SK-N-SH (cell line): ENCODE measurements at regions not wholly inside any gene's neighbourhood (a gene's known extent, or its start where the extent isn't known, plus 50 kb on each side); places are given as distances from the start of the nearest gene placed in this dataset.
A peak's percentile ranks its signal among the peaks of the same experiment; 100 is the strongest.

Source experiments
- CTCF ChIA-PET: fragments of 300-600, 350-600 bp; formaldehyde crosslinking; extraction: SDS; loops from one replicate; lab custom pipeline; 2021; lab: Yijun Ruan, JAX
- POLR2A ChIA-PET: fragments of 350-600 bp; sonication (Branson Sonifier 250); formaldehyde crosslinking; extraction: SDS; loops from one replicate; lab custom pipeline; 2020; ENCODE audit warnings: antibody characterized with exemption, inconsistent platforms; lab: Yijun Ruan, JAX
- DNase-seq: peaks from one replicate; pipeline ENCODE4 v3.0.0; 2012
- H2AFZ ChIP-seq: fragments of 200-600 bp; sonication (generic); 2 replicates; pipeline ENCODE4 v1.8.1; 2016; ENCODE audit warnings: antibody characterized with exemption, mild to moderate bottlenecking, low read depth
- H3F3A ChIP-seq: fragments of 200-600 bp; sonication (generic); replicated peaks from 2 replicates; pipeline ENCODE3; 2016; ENCODE audit warnings: antibody characterized with exemption, mild to moderate bottlenecking; ENCODE audit not compliant: insufficient read depth
- H3K27ac ChIP-seq, 2 experiments: fragments of 200-500 bp in 1 of 2; fragments of 200-600 bp in 1 of 2; sonication (Bioruptor generic) in 1 of 2; sonication (generic), shearing (Covaris generic) in 1 of 2; 2 replicates each; pipeline versions ENCODE4 v1.5.1 to v1.6.1; 2014 to 2016; ENCODE audit warnings: low read depth in 2 of 2, inconsistent platforms in 1 of 2, low read length in 1 of 2, mild to moderate bottlenecking in 1 of 2, mixed read lengths in 1 of 2
- H3K27me3 ChIP-seq: fragments of 200-600 bp; sonication (generic), shearing (Covaris generic); 2 replicates; pipeline ENCODE4 v1.6.1; 2016; ENCODE audit warnings: mixed run types; ENCODE audit not compliant: insufficient read depth
- H3K36me3 ChIP-seq, 2 experiments: fragments of 200-500 bp in 1 of 2; fragments of 200-600 bp in 1 of 2; sonication (Bioruptor generic) in 1 of 2; sonication (generic) in 1 of 2; replicated peaks in 1 of 2; 2 replicates each; pipeline versions ENCODE3 to v1.5.1; 2014 to 2016; ENCODE audit warnings: low read length in 1 of 2, mild to moderate bottlenecking in 1 of 2; ENCODE audit not compliant: insufficient read depth in 2 of 2, control insufficient read depth in 1 of 2
- H3K4me1 ChIP-seq, 2 experiments: fragments of 200-500 bp in 1 of 2; fragments of 200-600 bp in 1 of 2; sonication (Bioruptor generic) in 1 of 2; sonication (generic), shearing (Covaris generic) in 1 of 2; 2 replicates each; pipeline versions ENCODE4 v1.5.1 to v1.6.1; 2014 to 2016; ENCODE audit warnings: low read depth in 1 of 2, low read length in 1 of 2, mixed run types in 1 of 2; ENCODE audit not compliant: insufficient read depth in 2 of 2, control insufficient read depth in 1 of 2
- H3K4me2 ChIP-seq: fragments of 200-600 bp; sonication (generic), shearing (Covaris generic); 2 replicates; pipeline ENCODE4 v1.6.1; 2017; ENCODE audit warnings: mixed run types
- H3K4me3 ChIP-seq, 2 experiments: fragments of 200-500 bp in 1 of 2; fragments of 200-600 bp in 1 of 2; sonication (Bioruptor generic) in 1 of 2; sonication (generic), shearing (Covaris generic) in 1 of 2; 2 replicates each; pipeline versions ENCODE4 v1.5.1 to v1.8.1; 2014 to 2016; ENCODE audit warnings: low read depth in 2 of 2, inconsistent platforms in 1 of 2, low read length in 1 of 2, mild to moderate bottlenecking in 1 of 2, mixed read lengths in 1 of 2, moderate library complexity in 1 of 2
- H3K79me2 ChIP-seq: fragments of 200-600 bp; sonication (generic); 2 replicates; pipeline ENCODE4 v1.8.1; 2017; ENCODE audit warnings: mild to moderate bottlenecking; ENCODE audit not compliant: insufficient read depth
- H3K9ac ChIP-seq: fragments of 200-600 bp; sonication (generic); 2 replicates; pipeline ENCODE4 v1.6.1; 2017; ENCODE audit warnings: mixed run types
- H3K9me2 ChIP-seq: fragments of 200-600 bp; sonication (generic); 2 replicates; pipeline ENCODE4 v1.6.1; 2017; ENCODE audit warnings: mixed run types
- H3K9me3 ChIP-seq: fragments of 200-600 bp; sonication (generic); 2 replicates; pipeline ENCODE4 v1.6.1; 2017; ENCODE audit warnings: mixed run types, mild to moderate bottlenecking, moderate library complexity
- H4K20me1 ChIP-seq: fragments of 200-600 bp; sonication (generic); 2 replicates; pipeline ENCODE4 v1.6.1; 2017; ENCODE audit warnings: mild to moderate bottlenecking, mixed run types; ENCODE audit not compliant: insufficient read depth
- EP300 ChIP-seq, 2 experiments: IDR thresholded peaks; 2 replicates each; pipeline versions ENCODE4 v1.4.0 to v1.6.1; 2012; ENCODE audit warnings: borderline replicate concordance in 1 of 2, low read depth in 1 of 2, low read length in 1 of 2
- EZH2phosphoT487 ChIP-seq: fragments of 200-600 bp; sonication (generic); IDR thresholded peaks from 2 replicates; pipeline ENCODE4 v1.6.1; 2017; ENCODE audit warnings: low read depth, mixed run types, mild to moderate bottlenecking, antibody characterized with exemption, moderate library complexity, borderline replicate concordance
- GABPA ChIP-seq: IDR thresholded peaks from 2 replicates; pipeline ENCODE4 v1.4.0; 2012; ENCODE audit warnings: low read depth, mild to moderate bottlenecking
- MEF2A ChIP-seq: IDR thresholded peaks from 2 replicates; pipeline ENCODE4 v1.4.0; 2012; ENCODE audit warnings: low read depth, borderline replicate concordance
- MXI1 ChIP-seq: IDR thresholded peaks from 2 replicates; pipeline ENCODE4 v1.6.1; 2012; ENCODE audit warnings: mild to moderate bottlenecking, low read depth, low read length, improper control_type of control experiment
- NRF1 ChIP-seq: IDR thresholded peaks from 2 replicates; pipeline ENCODE4 v1.6.1; 2012; ENCODE audit warnings: low read depth, mild to moderate bottlenecking, low read length
- RCOR1 ChIP-seq: fragments of 150-350 bp; IDR thresholded peaks from 2 replicates; pipeline ENCODE4 v1.6.1; 2017; ENCODE audit warnings: antibody characterized with exemption, low read length
- RFX5 ChIP-seq: IDR thresholded peaks from 2 replicates; pipeline ENCODE4 v1.6.1; 2012; ENCODE audit warnings: mild to moderate bottlenecking, improper control_type of control experiment, low read length
- TCF12 ChIP-seq: IDR thresholded peaks from 2 replicates; pipeline ENCODE4 v1.4.0; 2012
- WGBS: methylation state at CpG from one replicate; pipeline ENCODE4 v1.1.6; 2017; ENCODE audit warnings: low lambda C conversion rate; 5-methylcytosine and 5-hydroxymethylcytosine counted together
- TF ChIP-seq, protein P1 (sequence below): IDR thresholded peaks from 2 replicates; pipeline ENCODE4 v1.4.0; 2012; ENCODE audit warnings: low read depth, borderline replicate concordance
- TF ChIP-seq, protein P2 (sequence below): fragments of 150-350 bp; IDR thresholded peaks from 2 replicates; pipeline ENCODE4 v1.6.1; 2016; ENCODE audit warnings: mild to moderate bottlenecking, low read depth, low read length
- TF ChIP-seq, protein P3 (sequence below): IDR thresholded peaks from 2 replicates; pipeline ENCODE4; 2012
- TF ChIP-seq, protein P4 (sequence below): IDR thresholded peaks from 2 replicates; pipeline ENCODE4 v1.6.1; 2012; ENCODE audit warnings: mild to moderate bottlenecking, low read depth, low read length, moderate library complexity
- TF ChIP-seq, protein P5 (sequence below): fragments of 200-600 bp; sonication (generic); IDR thresholded peaks from 2 replicates; pipeline ENCODE4 v1.6.1; 2017; ENCODE audit warnings: antibody characterized with exemption, mild to moderate bottlenecking, moderate library complexity

DNA sequence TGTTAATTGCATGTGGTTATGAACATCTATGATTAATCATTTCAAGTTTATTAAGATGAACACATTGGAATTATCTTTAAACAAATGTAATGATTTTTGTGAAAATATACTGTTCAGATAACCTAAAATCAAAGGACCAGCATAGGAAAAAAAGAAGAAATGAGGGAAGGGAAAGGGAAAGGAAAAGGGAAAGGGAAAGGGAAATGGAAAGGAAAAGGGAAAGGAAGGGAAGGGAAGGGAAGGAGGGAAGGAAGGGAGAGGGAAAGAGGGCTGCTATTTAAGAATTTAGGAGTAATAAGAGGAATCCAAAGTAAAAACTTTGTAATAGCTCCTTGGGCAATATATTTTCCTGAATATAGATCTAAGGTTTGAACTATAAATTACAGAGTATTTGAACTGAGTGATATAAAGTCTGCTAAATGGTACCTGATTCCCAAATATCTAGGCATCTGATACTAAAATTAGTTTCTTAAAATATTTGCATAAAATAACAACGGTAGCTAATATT is 726.3 kb downstream of the EPHA4 start:
- Histone ChIP-seq H3K4me2 (no peak overlapping the region), H3K4me3 (no peak overlapping the region), H3K36me3 (no peaks in the 10 kb centered on the region), H3K9me3 (no peaks in the 10 kb centered on the region), H3K4me1 (no peaks in the 10 kb centered on the region), H3K27ac (no peak overlapping the region), H3K9me2 (no peaks in the 10 kb centered on the region), H3K9ac (no peak overlapping the region), H2AFZ (no peak overlapping the region), H4K20me1 (no peaks in the 10 kb centered on the region), H3K27me3 (no peaks in the 10 kb centered on the region), H3F3A (peaks cover 10% of the 10 kb centered on the region), H3K79me2 (no peaks in the 10 kb centered on the region)
- 9% methylated on average over 1 of the region's 1 CpG for WGBS
- CTCF ChIA-PET = no interaction called here
- POLR2A ChIA-PET = no interaction called here
- DNase-seq = no peak
- TF ChIP-seq, protein P1, sequence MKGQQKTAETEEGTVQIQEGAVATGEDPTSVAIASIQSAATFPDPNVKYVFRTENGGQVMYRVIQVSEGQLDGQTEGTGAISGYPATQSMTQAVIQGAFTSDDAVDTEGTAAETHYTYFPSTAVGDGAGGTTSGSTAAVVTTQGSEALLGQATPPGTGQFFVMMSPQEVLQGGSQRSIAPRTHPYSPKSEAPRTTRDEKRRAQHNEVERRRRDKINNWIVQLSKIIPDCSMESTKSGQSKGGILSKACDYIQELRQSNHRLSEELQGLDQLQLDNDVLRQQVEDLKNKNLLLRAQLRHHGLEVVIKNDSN = no peak
- TF ChIP-seq MXI1 = no peak
- TF ChIP-seq RCOR1 = no peak

DNA sequence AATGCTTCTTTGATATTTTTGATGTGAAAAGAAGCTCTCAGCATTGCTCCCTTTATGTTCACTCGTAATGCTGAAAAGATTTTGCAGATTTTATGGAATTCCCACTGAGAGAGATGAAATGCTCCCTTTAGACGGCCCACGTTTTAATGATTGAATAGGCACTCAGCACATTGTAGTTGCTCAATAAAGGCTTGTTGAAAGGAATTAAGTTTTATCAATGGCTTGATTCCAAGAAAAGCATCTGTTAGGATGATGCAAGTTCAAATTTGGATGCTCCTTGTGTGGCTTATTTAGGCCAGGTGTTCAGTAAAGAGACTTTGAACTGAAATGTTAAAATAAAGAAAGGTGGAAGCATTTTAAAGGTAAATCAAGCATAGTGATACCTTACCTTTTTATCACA is 725.1 kb downstream of the EPHA4 start:
- no peak for TF ChIP-seq TCF12
- TF ChIP-seq, protein P2, sequence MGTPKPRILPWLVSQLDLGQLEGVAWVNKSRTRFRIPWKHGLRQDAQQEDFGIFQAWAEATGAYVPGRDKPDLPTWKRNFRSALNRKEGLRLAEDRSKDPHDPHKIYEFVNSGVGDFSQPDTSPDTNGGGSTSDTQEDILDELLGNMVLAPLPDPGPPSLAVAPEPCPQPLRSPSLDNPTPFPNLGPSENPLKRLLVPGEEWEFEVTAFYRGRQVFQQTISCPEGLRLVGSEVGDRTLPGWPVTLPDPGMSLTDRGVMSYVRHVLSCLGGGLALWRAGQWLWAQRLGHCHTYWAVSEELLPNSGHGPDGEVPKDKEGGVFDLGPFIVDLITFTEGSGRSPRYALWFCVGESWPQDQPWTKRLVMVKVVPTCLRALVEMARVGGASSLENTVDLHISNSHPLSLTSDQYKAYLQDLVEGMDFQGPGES = no peak
- Histone ChIP-seq H3K9ac (no peak overlapping the region), H3K9me2 (no peaks in the 10 kb centered on the region), H3K27ac (0 out of 4 replicates have a peak overlapping the region, but pooled peaks of 1 of the 2 experiments have one; percentile 30), H3K9me3 (no peaks in the 10 kb centered on the region), H3K27me3 (no peaks in the 10 kb centered on the region), H3K4me3 (no peak overlapping the region), H3K36me3 (no peaks in the 10 kb centered on the region), H3K4me2 (no peak overlapping the region), H4K20me1 (no peaks in the 10 kb centered on the region), H2AFZ (no peak overlapping the region), H3K4me1 (no peaks in the 10 kb centered on the region), H3F3A (peaks cover 10% of the 10 kb centered on the region), H3K79me2 (no peaks in the 10 kb centered on the region)
- ChIA-PET CTCF (no interaction called here), POLR2A (no interaction called here)
- WGBS = 8% methylated on average over 3 of the region's 3 CpGs
- DNase-seq = no peak

DNA sequence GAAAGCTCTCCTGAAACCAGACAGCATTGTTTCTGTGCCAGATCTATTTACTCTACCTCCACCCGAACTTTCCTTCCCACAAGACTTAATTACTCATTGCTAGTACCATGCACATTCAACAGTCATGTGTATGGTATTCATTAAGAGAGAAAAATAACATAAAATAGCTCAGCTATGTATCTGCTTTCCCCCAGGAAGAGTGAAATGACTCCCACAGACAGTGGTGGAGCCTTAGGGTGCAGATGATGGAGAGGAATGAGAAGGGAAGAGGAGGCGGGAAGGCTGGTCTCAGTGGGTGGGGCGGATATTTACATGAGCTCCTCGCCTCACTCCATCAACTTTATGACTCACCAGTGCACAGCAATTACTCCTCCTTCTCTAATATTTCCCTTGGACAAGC is 724.5 kb downstream of the EPHA4 start:
- H2AFZ ChIP-seq = no peak overlapping the region
- H3K4me3 ChIP-seq = no peak overlapping the region
- WGBS = 4% methylated on average over 4 of the region's 4 CpGs
- peaks cover 10% of the 10 kb centered on the region for H3F3A ChIP-seq
- no peaks in the 10 kb centered on the region for H4K20me1 ChIP-seq
- no peaks in the 10 kb centered on the region for H3K4me1 ChIP-seq
- no peak overlapping the region for H3K9ac ChIP-seq
- no peaks in the 10 kb centered on the region for H3K79me2 ChIP-seq
- H3K9me3 ChIP-seq = no peaks in the 10 kb centered on the region
- DNase-seq = no peak
- H3K36me3 ChIP-seq = no peaks in the 10 kb centered on the region
- CTCF ChIA-PET = no interaction called here
- no peak overlapping the region; the same call in 1 of the 2 replicates for H3K4me2 ChIP-seq
- POLR2A ChIA-PET = no interaction called here
- H3K27me3 ChIP-seq = no peaks in the 10 kb centered on the region
- no peaks in the 10 kb centered on the region for H3K9me2 ChIP-seq
- H3K27ac ChIP-seq = peak overlapping the region in 1 of 2 experiments; percentile 30; a peak in 1 of 4 replicates
- TF ChIP-seq EZH2phosphoT487 (no peak), MEF2A (no peak), RFX5 (no peak), GABPA (no peak), EP300 (IDR thresholded peaks at IDR 0.05; ENCODE audit: borderline replicate concordance in 1 of 2, low read depth in 1 of 2, low read length in 1 of 2) (no peak), NRF1 (no peak)
- TF ChIP-seq, protein P3, sequence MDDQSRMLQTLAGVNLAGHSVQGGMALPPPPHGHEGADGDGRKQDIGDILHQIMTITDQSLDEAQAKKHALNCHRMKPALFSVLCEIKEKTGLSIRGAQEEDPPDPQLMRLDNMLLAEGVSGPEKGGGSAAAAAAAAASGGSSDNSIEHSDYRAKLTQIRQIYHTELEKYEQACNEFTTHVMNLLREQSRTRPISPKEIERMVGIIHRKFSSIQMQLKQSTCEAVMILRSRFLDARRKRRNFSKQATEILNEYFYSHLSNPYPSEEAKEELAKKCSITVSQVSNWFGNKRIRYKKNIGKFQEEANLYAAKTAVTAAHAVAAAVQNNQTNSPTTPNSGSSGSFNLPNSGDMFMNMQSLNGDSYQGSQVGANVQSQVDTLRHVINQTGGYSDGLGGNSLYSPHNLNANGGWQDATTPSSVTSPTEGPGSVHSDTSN = no peak
- TF ChIP-seq, protein P4, sequence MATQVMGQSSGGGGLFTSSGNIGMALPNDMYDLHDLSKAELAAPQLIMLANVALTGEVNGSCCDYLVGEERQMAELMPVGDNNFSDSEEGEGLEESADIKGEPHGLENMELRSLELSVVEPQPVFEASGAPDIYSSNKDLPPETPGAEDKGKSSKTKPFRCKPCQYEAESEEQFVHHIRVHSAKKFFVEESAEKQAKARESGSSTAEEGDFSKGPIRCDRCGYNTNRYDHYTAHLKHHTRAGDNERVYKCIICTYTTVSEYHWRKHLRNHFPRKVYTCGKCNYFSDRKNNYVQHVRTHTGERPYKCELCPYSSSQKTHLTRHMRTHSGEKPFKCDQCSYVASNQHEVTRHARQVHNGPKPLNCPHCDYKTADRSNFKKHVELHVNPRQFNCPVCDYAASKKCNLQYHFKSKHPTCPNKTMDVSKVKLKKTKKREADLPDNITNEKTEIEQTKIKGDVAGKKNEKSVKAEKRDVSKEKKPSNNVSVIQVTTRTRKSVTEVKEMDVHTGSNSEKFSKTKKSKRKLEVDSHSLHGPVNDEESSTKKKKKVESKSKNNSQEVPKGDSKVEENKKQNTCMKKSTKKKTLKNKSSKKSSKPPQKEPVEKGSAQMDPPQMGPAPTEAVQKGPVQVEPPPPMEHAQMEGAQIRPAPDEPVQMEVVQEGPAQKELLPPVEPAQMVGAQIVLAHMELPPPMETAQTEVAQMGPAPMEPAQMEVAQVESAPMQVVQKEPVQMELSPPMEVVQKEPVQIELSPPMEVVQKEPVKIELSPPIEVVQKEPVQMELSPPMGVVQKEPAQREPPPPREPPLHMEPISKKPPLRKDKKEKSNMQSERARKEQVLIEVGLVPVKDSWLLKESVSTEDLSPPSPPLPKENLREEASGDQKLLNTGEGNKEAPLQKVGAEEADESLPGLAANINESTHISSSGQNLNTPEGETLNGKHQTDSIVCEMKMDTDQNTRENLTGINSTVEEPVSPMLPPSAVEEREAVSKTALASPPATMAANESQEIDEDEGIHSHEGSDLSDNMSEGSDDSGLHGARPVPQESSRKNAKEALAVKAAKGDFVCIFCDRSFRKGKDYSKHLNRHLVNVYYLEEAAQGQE = no peak
- TF ChIP-seq, protein P5, sequence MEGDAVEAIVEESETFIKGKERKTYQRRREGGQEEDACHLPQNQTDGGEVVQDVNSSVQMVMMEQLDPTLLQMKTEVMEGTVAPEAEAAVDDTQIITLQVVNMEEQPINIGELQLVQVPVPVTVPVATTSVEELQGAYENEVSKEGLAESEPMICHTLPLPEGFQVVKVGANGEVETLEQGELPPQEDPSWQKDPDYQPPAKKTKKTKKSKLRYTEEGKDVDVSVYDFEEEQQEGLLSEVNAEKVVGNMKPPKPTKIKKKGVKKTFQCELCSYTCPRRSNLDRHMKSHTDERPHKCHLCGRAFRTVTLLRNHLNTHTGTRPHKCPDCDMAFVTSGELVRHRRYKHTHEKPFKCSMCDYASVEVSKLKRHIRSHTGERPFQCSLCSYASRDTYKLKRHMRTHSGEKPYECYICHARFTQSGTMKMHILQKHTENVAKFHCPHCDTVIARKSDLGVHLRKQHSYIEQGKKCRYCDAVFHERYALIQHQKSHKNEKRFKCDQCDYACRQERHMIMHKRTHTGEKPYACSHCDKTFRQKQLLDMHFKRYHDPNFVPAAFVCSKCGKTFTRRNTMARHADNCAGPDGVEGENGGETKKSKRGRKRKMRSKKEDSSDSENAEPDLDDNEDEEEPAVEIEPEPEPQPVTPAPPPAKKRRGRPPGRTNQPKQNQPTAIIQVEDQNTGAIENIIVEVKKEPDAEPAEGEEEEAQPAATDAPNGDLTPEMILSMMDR = no peak
